ENCODE measurements at regions not wholly inside any gene's neighbourhood (a gene's known extent, or its start where the extent isn't known, plus 50 kb on each side); places are given as distances from the start of the nearest gene placed in this dataset.

GRCh38 chr3:64890006-64890405 lies 202.2 kb upstream of the ADAMTS9 start:
- no peak for TF ChIP-seq CTCF (IDR thresholded peaks at IDR 0.05; ENCODE audit: low read depth, low read length)
- ChIA-PET POLR2A (no interaction called here), CTCF (no interaction called here)
- no peaks in the 10 kb centered on the region for H3K9me3 ChIP-seq (ENCODE audit: control insufficient read depth, insufficient read depth, low read length)
- no peaks in the 10 kb centered on the region for H3K27me3 ChIP-seq (ENCODE audit: control insufficient read depth, insufficient read depth, low read length)
- no peak for DNase-seq (ENCODE audit: low read depth, low spot score)
- no peak overlapping the region for H3K27ac ChIP-seq (ENCODE audit: low read depth, low read length)
- no peak overlapping the region for H3K4me3 ChIP-seq (ENCODE audit: low read depth, low read length)

GRCh38 chr3:64888840-64889392 lies 201.1 kb upstream of the ADAMTS9 start:
- Histone ChIP-seq H3K9me3 (ENCODE audit: control insufficient read depth, insufficient read depth, low read length) (no peaks in the 10 kb centered on the region), H3K27me3 (ENCODE audit: control insufficient read depth, insufficient read depth, low read length) (no peaks in the 10 kb centered on the region), H3K27ac (ENCODE audit: low read depth, low read length) (no peak overlapping the region), H3K4me3 (ENCODE audit: low read depth, low read length) (no peak overlapping the region)
- DNase-seq (ENCODE audit: low read depth, low spot score) = no peak
- TF ChIP-seq CTCF (IDR thresholded peaks at IDR 0.05; ENCODE audit: low read depth, low read length) = no peak
- ChIA-PET POLR2A (interaction anchor here (0.7 kb wide), 1 partner anchor 977 kb away, joined by 5 read pairs; the partner anchor contains the start of gene SCAANT1), CTCF (no interaction called here)

- Histone ChIP-seq H3K27me3 (ENCODE audit: control insufficient read depth, insufficient read depth, low read length) (no peaks in the 10 kb centered on the region), H3K27ac (ENCODE audit: low read depth, low read length) (no peak overlapping the region), H3K9me3 (ENCODE audit: control insufficient read depth, insufficient read depth, low read length) (no peaks in the 10 kb centered on the region), H3K4me3 (ENCODE audit: low read depth, low read length) (no peak overlapping the region)
- ChIA-PET CTCF (no interaction called here), POLR2A (no interaction called here)
- TF ChIP-seq CTCF (IDR thresholded peaks at IDR 0.05; ENCODE audit: low read depth, low read length) = no peak
- no peak for DNase-seq (ENCODE audit: low read depth, low spot score)
Measured at GRCh38 chr3:64888165-64888564, 200.4 kb upstream of the ADAMTS9 start.

- ChIA-PET POLR2A (no interaction called here), CTCF (no interaction called here)
- no peak overlapping the region for H3K27ac ChIP-seq (ENCODE audit: low read depth, low read length)
Measured at GRCh38 chr3:64885055-64885454, 197.3 kb upstream of the ADAMTS9 start.

GRCh38 chr3:64884536-64884935 lies 196.7 kb upstream of the ADAMTS9 start:
- no peak for DNase-seq (ENCODE audit: low read depth, low spot score)
- ChIA-PET CTCF (no interaction called here), POLR2A (no interaction called here)
- Histone ChIP-seq H3K27me3 (ENCODE audit: control insufficient read depth, insufficient read depth, low read length) (no peaks in the 10 kb centered on the region), H3K9me3 (ENCODE audit: control insufficient read depth, insufficient read depth, low read length) (no peaks in the 10 kb centered on the region), H3K27ac (ENCODE audit: low read depth, low read length) (no peak overlapping the region), H3K4me3 (ENCODE audit: low read depth, low read length) (no peak overlapping the region)
- TF ChIP-seq CTCF (IDR thresholded peaks at IDR 0.05; ENCODE audit: low read depth, low read length) = no peak

More at GRCh38 chr3:64885055-64885454, 197.3 kb upstream of the ADAMTS9 start:
- no peaks in the 10 kb centered on the region for H3K27me3 ChIP-seq (ENCODE audit: control insufficient read depth, insufficient read depth, low read length)
- DNase-seq (ENCODE audit: low read depth, low spot score) = no peak
- TF ChIP-seq CTCF (IDR thresholded peaks at IDR 0.05; ENCODE audit: low read depth, low read length) = no peak
- H3K9me3 ChIP-seq (ENCODE audit: control insufficient read depth, insufficient read depth, low read length) = no peaks in the 10 kb centered on the region
- no peak overlapping the region for H3K4me3 ChIP-seq (ENCODE audit: low read depth, low read length)
